Progenitor cell of endocrine pancreas (in vitro differentiated cells): ENCODE measurements at regions not wholly inside any gene's neighbourhood (a gene's known extent, or its start where the extent isn't known, plus 50 kb on each side); places are given as distances from the start of the nearest gene placed in this dataset.

Source experiments
- DNase-seq: peaks from one replicate; pipeline ENCODE4 v3.0.0; 2021; ENCODE audit warnings: low spot score; ENCODE audit not compliant: unreplicated experiment
- H3K27ac Mint-ChIP-seq: 2 replicates; pipeline ENCODE4 v1.8.0; 2021; ENCODE audit warnings: mild to moderate bottlenecking, moderate library complexity, mixed read lengths
- H3K27me3 Mint-ChIP-seq: 2 replicates; pipeline ENCODE4 v1.8.0; 2021; ENCODE audit warnings: mixed read lengths
- H3K36me3 Mint-ChIP-seq: 2 replicates; pipeline ENCODE4 v1.8.0; 2022; ENCODE audit warnings: mixed read lengths; ENCODE audit not compliant: insufficient read depth
- H3K4me1 Mint-ChIP-seq: 2 replicates; pipeline ENCODE4 v1.8.0; 2021; ENCODE audit warnings: low read depth, mixed read lengths
- H3K4me3 Mint-ChIP-seq: 2 replicates; pipeline ENCODE4 v1.8.0; 2021; ENCODE audit warnings: low read depth, mild to moderate bottlenecking, moderate library complexity, mixed read lengths
- H3K9me3 Mint-ChIP-seq: 2 replicates; pipeline ENCODE4 v1.8.0; 2021; ENCODE audit warnings: low read depth, mixed read lengths
- TF ChIP-seq, protein P1 (sequence below): fragments of 200-600 bp; sonication (generic); IDR thresholded peaks from one replicate; pipeline ENCODE4 v1.5.0; 2021; ENCODE audit warnings: antibody characterized with exemption, mild to moderate bottlenecking; ENCODE audit not compliant: unreplicated experiment

DNA sequence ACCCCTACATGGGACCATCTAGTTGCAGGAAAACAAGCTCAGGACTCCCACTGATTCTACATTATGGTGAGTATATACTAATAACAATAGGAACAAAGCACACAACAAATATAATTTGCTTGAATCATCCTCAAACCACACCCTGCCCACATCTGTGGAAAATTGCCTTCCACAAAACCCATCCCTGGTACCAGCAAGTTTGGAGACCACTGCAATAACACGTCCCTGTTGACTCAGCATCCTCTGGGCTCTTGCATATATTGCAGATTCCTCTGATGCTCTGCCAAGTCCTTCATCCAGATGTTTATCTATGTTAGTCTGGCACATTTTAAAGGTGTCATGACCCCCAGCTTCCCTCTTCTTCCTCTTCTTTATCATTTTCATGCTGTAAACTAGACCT lies 138.4 kb downstream of the PCTP start:
- Mint-ChIP-seq H3K9me3 (peaks cover 14% of the 10 kb centered on the region), H3K36me3 (no peaks in the 10 kb centered on the region)

DNA sequence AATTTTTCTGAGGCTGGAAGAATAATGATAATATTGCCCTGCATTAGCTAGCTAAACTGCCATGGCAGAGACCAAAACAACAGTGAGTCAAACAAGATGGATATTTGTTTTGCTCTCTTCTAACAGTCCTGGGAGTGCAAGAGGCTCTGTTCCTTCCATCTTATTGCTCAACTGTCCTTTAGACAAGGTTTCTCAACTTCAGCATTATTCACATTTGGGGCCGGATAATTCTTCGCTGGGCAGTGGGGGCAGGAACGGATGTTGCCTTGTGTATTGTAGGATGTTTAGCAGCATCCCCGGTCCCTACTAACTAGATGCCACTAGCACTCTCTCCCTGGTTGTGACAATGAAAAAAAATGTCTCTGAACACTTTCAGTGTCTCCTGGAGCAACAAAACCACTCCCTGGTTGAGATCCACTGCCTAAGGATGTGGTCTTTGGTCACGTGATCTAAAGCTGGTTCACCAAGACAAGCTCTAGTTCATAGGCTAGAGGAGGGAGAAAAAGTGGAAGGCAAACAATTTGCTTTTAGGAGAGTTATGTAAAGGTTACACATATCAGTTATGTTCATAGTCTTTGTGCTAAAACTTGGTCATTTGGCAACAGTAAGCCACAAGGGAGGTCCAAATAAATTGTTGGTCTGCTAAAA lies 144.4 kb downstream of the PCTP start:
- H3K27me3 Mint-ChIP-seq = no peaks in the 10 kb centered on the region
- H3K4me1 Mint-ChIP-seq = peaks cover 3% of the 10 kb centered on the region
- no peak overlapping the region for H3K27ac Mint-ChIP-seq
- DNase-seq = no peak
- no peaks in the 10 kb centered on the region for H3K36me3 Mint-ChIP-seq
- H3K9me3 Mint-ChIP-seq = no peaks in the 10 kb centered on the region
- no peak overlapping the region for H3K4me3 Mint-ChIP-seq
- TF ChIP-seq, protein P1, sequence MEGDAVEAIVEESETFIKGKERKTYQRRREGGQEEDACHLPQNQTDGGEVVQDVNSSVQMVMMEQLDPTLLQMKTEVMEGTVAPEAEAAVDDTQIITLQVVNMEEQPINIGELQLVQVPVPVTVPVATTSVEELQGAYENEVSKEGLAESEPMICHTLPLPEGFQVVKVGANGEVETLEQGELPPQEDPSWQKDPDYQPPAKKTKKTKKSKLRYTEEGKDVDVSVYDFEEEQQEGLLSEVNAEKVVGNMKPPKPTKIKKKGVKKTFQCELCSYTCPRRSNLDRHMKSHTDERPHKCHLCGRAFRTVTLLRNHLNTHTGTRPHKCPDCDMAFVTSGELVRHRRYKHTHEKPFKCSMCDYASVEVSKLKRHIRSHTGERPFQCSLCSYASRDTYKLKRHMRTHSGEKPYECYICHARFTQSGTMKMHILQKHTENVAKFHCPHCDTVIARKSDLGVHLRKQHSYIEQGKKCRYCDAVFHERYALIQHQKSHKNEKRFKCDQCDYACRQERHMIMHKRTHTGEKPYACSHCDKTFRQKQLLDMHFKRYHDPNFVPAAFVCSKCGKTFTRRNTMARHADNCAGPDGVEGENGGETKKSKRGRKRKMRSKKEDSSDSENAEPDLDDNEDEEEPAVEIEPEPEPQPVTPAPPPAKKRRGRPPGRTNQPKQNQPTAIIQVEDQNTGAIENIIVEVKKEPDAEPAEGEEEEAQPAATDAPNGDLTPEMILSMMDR = no peak

More for the DNA sequence above, 138.4 kb downstream of the PCTP start:
- TF ChIP-seq, protein P1 = no peak
- peaks cover 3% of the 10 kb centered on the region for H3K4me1 Mint-ChIP-seq
- no peaks in the 10 kb centered on the region for H3K27me3 Mint-ChIP-seq
- DNase-seq = no peak
- H3K4me3 Mint-ChIP-seq = no peak overlapping the region
- H3K27ac Mint-ChIP-seq = no peak overlapping the region

DNA sequence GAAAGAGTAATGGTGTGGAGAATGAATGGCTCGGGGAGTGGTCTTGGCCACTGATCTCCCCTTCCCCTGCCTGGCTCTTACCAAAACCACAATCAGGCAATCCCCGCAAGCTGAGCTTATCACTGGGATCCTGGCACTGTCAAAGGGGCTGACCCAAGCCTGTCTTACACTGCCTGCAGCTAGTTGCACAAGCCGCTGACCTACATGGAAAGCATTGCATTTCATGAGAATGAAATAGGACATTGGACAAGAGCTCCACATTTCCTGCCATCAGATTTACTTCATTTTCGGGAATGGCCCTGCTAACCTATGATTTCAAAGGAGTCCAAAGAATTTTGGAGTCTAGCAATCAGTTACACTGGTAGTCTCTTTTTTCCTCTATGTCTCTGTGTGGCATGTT lies 146.4 kb downstream of the PCTP start:
- DNase-seq = no peak
- TF ChIP-seq, protein P1 = no peak
- no peaks in the 10 kb centered on the region for H3K27me3 Mint-ChIP-seq
- H3K36me3 Mint-ChIP-seq = no peaks in the 10 kb centered on the region
- no peaks in the 10 kb centered on the region for H3K9me3 Mint-ChIP-seq
- H3K4me3 Mint-ChIP-seq = no peak overlapping the region
- no peak overlapping the region for H3K27ac Mint-ChIP-seq
- peaks cover 3% of the 10 kb centered on the region for H3K4me1 Mint-ChIP-seq

DNA sequence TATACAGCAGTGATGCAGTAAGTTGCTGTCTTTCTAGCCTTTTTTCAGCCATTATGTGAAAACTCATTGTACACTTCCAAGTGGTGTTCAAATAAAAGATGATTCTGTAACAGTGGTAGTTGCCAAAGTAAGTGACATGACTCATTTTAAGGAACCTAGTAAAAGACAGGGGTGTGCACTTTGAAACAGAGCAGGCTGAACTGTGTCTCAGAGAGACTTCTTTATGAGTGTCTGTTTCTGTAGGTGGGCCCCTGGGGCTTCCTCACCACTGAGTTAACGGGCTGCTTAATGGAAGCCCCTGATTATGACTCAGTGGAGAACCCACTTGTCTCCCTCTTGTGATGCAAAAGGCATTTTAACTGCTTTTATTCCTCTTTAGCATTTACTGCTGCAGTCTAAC lies 147.3 kb downstream of the PCTP start:
- Mint-ChIP-seq H3K27me3 (no peaks in the 10 kb centered on the region), H3K4me1 (no peaks in the 10 kb centered on the region), H3K27ac (no peak overlapping the region), H3K4me3 (no peak overlapping the region), H3K36me3 (no peaks in the 10 kb centered on the region), H3K9me3 (no peaks in the 10 kb centered on the region)
- TF ChIP-seq, protein P1 = no peak
- no peak for DNase-seq

DNA sequence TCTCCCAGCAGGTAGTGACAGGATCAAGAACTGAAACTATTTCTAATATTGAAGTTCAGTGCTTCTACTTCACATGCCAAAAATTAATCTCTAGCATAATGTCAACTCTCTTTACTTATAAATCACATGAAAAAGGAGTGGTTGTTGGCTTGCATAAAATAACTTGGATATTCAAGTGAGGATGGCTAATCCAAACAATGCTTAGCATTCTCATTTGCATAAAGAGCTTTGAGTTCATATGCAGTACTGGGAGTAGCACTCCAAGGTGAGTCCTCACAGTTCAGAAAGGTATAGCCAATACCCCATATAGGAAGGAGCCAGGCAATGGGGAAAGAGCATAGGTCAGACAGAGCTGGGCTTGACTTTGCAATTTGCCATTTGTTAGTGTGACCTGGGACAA lies 149.3 kb downstream of the PCTP start:
- no peak for DNase-seq
- TF ChIP-seq, protein P1 = no peak
- no peak overlapping the region for H3K27ac Mint-ChIP-seq
- no peaks in the 10 kb centered on the region for H3K4me1 Mint-ChIP-seq
- H3K9me3 Mint-ChIP-seq = no peaks in the 10 kb centered on the region
- H3K4me3 Mint-ChIP-seq = no peak overlapping the region
- H3K27me3 Mint-ChIP-seq = no peaks in the 10 kb centered on the region
- no peaks in the 10 kb centered on the region for H3K36me3 Mint-ChIP-seq
